Neutrophil (primary cell): ENCODE measurements at regions not wholly inside any gene's neighbourhood (a gene's known extent, or its start where the extent isn't known, plus 50 kb on each side); places are given as distances from the start of the nearest gene placed in this dataset.

Source experiments
- H3K27ac ChIP-seq: fragments of 200-600 bp; sonication (generic); 2 replicates; pipeline ENCODE4 v1.5.1; 2016; ENCODE audit warnings: mild to moderate bottlenecking, moderate library complexity
- H3K27me3 ChIP-seq: fragments of 200-600 bp; sonication (generic); 2 replicates; pipeline ENCODE4 v1.6.0; 2016; ENCODE audit warnings: mild to moderate bottlenecking
- H3K36me3 ChIP-seq: fragments of 200-600 bp; sonication (generic); 2 replicates; pipeline ENCODE4 v1.5.1; 2017
- H3K4me1 ChIP-seq, 2 experiments: fragments of 200-600 bp in 1 of 2; sonication (generic) in 1 of 2; 1 replicate in 1 of 2; 2 replicates in 1 of 2; pipeline versions ENCODE4 v1.5.1 to v1.6.1; 2013 to 2016; ENCODE audit warnings: low read depth in 1 of 2, low read length in 1 of 2, mild to moderate bottlenecking in 1 of 2, moderate library complexity in 1 of 2; ENCODE audit not compliant: control insufficient read depth in 1 of 2, insufficient read depth in 1 of 2
- H3K4me3 ChIP-seq, 2 experiments: fragments of 200-600 bp in 1 of 2; sonication (generic) in 1 of 2; 1 replicate in 1 of 2; 2 replicates in 1 of 2; pipeline ENCODE4 v1.5.1; 2013 to 2016; ENCODE audit warnings: low read depth in 1 of 2, low read length in 1 of 2, mild to moderate bottlenecking in 1 of 2, moderate library complexity in 1 of 2
- H3K9me3 ChIP-seq: fragments of 200-600 bp; sonication (generic); 2 replicates; pipeline ENCODE4 v1.5.1; 2016
- CTCF ChIP-seq: fragments of 200-600 bp; sonication (generic); IDR thresholded peaks from 2 replicates; pipeline ENCODE4 v1.5.1; 2016; ENCODE audit warnings: antibody characterized with exemption

DNA sequence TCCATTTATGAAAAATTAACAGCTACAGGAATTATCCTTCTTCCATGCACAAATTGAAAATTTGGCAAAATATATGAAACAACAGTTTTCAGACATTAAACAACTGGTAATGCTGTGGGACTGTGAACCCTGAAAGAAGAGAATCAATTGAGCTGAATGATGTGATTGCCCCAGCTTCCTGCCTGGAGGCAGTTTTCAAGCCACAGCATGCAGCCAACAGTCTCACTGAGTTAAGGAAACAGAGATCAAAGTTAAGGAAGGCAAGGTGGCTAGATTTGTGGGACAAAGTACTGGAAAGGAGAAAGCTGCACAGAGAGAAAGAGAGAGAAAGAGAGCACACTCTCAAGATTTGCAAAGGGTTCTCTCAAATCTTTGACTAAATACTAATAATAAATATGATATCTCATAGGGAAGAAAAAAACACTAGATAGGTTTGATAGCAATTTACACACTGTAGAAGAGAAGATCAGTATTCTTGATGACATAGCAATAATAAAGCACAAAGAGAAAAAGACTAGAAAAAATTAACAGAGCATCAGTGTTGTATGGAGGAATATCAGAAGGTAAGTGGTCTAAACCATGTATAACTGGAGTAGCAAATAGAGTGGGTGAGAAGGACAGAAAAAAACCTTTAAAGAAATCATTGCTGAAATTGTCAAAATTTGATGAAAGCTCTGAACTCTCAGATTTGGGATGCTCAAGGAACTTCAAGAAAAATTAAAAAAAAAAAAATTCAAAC lies 70.1 kb upstream of the CNKSR3 start:
- no peaks in the 10 kb centered on the region for H3K27me3 ChIP-seq
- H3K27ac ChIP-seq = no peak overlapping the region
- no peaks in the 10 kb centered on the region for H3K4me1 ChIP-seq
- H3K9me3 ChIP-seq = peaks cover 2% of the 10 kb centered on the region
- no peaks in the 10 kb centered on the region for H3K36me3 ChIP-seq
- no peak for TF ChIP-seq CTCF
- no peak overlapping the region for H3K4me3 ChIP-seq

DNA sequence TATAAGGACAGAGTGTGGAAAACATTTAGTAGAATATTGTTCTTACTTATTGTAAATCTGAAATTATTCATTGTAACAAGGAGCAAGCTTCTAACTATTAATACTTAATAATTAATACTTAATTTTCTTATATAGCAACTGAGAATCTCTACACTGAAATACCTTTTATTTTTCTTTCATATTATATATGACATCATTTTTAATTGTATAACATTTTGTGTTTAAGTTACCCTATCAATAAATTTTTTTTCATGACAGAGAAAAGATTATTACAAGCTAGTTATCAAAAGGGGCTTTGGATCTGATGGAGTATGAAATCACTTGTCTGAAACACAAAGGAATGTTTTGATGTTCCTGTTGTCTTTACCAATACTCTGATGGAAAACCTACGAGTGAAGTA lies 72.2 kb upstream of the CNKSR3 start:
- Histone ChIP-seq H3K4me3 (no peak overlapping the region), H3K27ac (no peak overlapping the region), H3K27me3 (no peaks in the 10 kb centered on the region), H3K9me3 (peaks cover 2% of the 10 kb centered on the region), H3K4me1 (no peaks in the 10 kb centered on the region), H3K36me3 (no peaks in the 10 kb centered on the region)
- no peak for TF ChIP-seq CTCF

GRCh38 chr6:154583546-154584188 lies 73.2 kb upstream of the CNKSR3 start:
- no peaks in the 10 kb centered on the region for H3K4me1 ChIP-seq
- H3K4me3 ChIP-seq = no peak overlapping the region
- H3K27ac ChIP-seq = no peak overlapping the region
- no peaks in the 10 kb centered on the region for H3K27me3 ChIP-seq
- no peak for TF ChIP-seq CTCF
- no peaks in the 10 kb centered on the region for H3K36me3 ChIP-seq
- H3K9me3 ChIP-seq = peaks cover 2% of the 10 kb centered on the region

GRCh38 chr6:154590756-154591155 lies 80.3 kb upstream of the CNKSR3 start:
- H3K4me1 ChIP-seq = no peaks in the 10 kb centered on the region
- H3K9me3 ChIP-seq = no peaks in the 10 kb centered on the region
- TF ChIP-seq CTCF = no peak
- H3K27ac ChIP-seq = no peak overlapping the region
- H3K36me3 ChIP-seq = no peaks in the 10 kb centered on the region
- no peak overlapping the region for H3K4me3 ChIP-seq
- no peaks in the 10 kb centered on the region for H3K27me3 ChIP-seq

DNA sequence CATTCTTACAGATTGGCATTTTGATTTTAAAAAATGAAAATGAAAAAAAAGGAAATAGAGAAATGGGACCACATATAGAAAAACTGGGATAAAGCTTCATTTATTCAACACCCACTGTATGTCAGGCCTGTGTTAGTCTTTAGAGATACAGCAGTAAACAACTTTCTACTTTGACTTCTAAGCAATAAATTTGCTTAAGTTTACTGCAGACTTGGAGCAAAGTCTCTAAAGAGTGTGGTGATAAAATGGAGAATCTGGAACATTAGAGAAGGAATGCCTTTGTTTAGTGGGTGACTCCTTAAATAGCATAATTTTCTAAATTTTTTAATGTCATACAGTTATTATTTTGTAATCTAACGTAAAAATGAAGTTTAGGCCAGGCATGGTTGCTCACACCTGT lies 80.7 kb upstream of the CNKSR3 start:
- Histone ChIP-seq H3K4me1 (no peaks in the 10 kb centered on the region), H3K36me3 (no peaks in the 10 kb centered on the region), H3K27me3 (no peaks in the 10 kb centered on the region), H3K4me3 (no peak overlapping the region), H3K9me3 (no peaks in the 10 kb centered on the region), H3K27ac (no peak overlapping the region)
- no peak for TF ChIP-seq CTCF
